Breast epithelium (tissue), 4 donors: ENCODE measurements at regions not wholly inside any gene's neighbourhood (a gene's known extent, or its start where the extent isn't known, plus 50 kb on each side); places are given as distances from the start of the nearest gene placed in this dataset.

Source experiments
- DNase-seq, 2 donors: peaks; one replicate each; pipeline ENCODE4 v3.0.0-alpha.2; 2019; ENCODE audit warnings: low spot score in 2 of 2
- H3K27ac ChIP-seq, 2 donors: fragments of 200-600 bp; sonication (generic) in 1 of 2; one replicate each; pipeline ENCODE4 v1.5.1; 2016 to 2019; ENCODE audit warnings: mild to moderate bottlenecking in 1 of 2
- H3K27me3 ChIP-seq, 2 donors: fragments of 200-600 bp; sonication (generic) in 1 of 2; one replicate each; pipeline versions ENCODE4 v1.5.1 to v1.6.0; 2017 to 2019; ENCODE audit warnings: control low read depth in 1 of 2, mild to moderate bottlenecking in 1 of 2
- H3K36me3 ChIP-seq: fragments of 200-600 bp; one replicate; pipeline ENCODE4 v1.5.1; 2019
- H3K4me1 ChIP-seq, 2 donors: fragments of 200-600 bp; sonication (generic); one replicate each; pipeline ENCODE4 v1.5.1; 2016 to 2019; ENCODE audit warnings: control low read depth in 1 of 2
- H3K4me3 ChIP-seq, 3 donors: fragments of 200-600 bp; sonication (generic); 1 replicate in 2 of 3; 2 replicates in 1 of 3; pipeline ENCODE4 v1.5.1; 2016 to 2019; ENCODE audit warnings: mild to moderate bottlenecking in 3 of 3, moderate library complexity in 2 of 3
- H3K9me3 ChIP-seq, 2 donors: fragments of 200-600 bp; sonication (generic) in 1 of 2; one replicate each; pipeline ENCODE4 v1.5.1; 2016 to 2019; ENCODE audit warnings: control low read depth in 1 of 2
- CTCF ChIP-seq, 3 donors: fragments of 450-650 bp; IDR thresholded peaks; one replicate each; pipeline ENCODE4 v1.5.1; 2016 to 2017; ENCODE audit warnings: antibody characterized with exemption in 3 of 3, mild to moderate bottlenecking in 3 of 3, moderate library complexity in 3 of 3
- POLR2A ChIP-seq: fragments of 450-650 bp; IDR thresholded peaks from one replicate; pipeline ENCODE4 v1.6.1; 2016; ENCODE audit warnings: antibody characterized with exemption, mild to moderate bottlenecking, moderate library complexity
- POLR2AphosphoS5 ChIP-seq, 3 donors: sonication (generic); formaldehyde crosslinking; IDR thresholded peaks; one replicate each; pipeline ENCODE4 v1.6.1; 2017; ENCODE audit warnings: antibody characterized with exemption in 3 of 3
- intact Hi-C: fragments of 100-400 bp; cut with DNase I; formaldehyde crosslinking; loops from one replicate; pipeline ENCODE4 v1.15.1; 2023; ENCODE audit warnings: low total_unique reads

DNA sequence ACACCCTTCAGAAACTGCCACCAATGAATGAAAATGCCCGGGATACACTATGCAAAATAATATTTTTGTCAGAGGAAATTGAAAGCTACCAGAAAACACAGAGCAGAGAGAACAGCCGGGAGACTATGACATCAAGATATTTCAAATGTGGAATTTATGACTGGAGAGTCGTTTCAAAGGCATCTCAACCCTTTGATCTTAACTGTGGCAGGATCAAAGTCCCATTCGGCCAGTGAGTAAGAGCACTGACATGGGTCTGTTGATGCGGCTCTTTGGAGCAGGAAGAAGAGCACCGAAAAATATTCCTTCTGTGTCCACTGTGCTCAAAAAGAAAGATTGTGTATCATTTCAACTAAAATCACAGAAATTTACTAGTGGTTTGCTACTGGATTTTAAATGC lies 201.9 kb downstream of the RFC3 start:
- Histone ChIP-seq H3K27me3 (no peaks in the 10 kb centered on the region), H3K36me3 (no peaks in the 10 kb centered on the region)
- intact Hi-C loops = no loop called here

DNA sequence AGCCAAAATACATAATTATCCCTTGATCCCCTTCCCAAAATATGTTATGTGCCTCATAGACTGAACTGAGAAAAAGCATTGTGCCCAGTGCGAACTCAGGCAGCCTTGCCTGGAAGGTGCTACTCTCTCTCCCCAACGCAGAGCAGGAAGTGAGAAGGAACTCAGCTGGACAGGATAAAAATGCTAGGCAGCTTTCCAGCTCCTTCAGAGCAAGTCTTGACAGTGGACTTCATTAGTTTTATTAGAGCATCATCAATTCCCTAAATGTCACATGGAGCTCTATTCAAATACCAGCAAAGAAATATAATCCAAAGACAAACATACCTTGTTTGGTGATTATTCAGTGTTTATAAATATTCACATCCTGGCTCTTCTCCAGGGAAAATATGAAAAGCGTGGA lies 202.4 kb downstream of the RFC3 start:
- peak in 1 of 2 donors; percentile 19 for DNase-seq
- H3K36me3 ChIP-seq = no peaks in the 10 kb centered on the region
- peaks cover 0 to 11% of the 10 kb centered on the region in 2 donors for H3K9me3 ChIP-seq
- H3K4me1 ChIP-seq = no peaks in the 10 kb centered on the region
- H3K27ac ChIP-seq = no peak overlapping the region
- intact Hi-C loops = no loop called here
- H3K4me3 ChIP-seq = no peak overlapping the region
- TF ChIP-seq POLR2AphosphoS5 (IDR thresholded peaks at IDR 0.05) (no peak), POLR2A (no peak), CTCF (IDR thresholded peaks at IDR 0.05) (no peak)
- H3K27me3 ChIP-seq = no peaks in the 10 kb centered on the region

More for the DNA sequence above, 201.9 kb downstream of the RFC3 start:
- no peak for DNase-seq
- Histone ChIP-seq H3K4me1 (no peaks in the 10 kb centered on the region), H3K4me3 (no peak overlapping the region), H3K9me3 (peaks cover 0 to 11% of the 10 kb centered on the region in 2 donors), H3K27ac (no peak overlapping the region)
- TF ChIP-seq POLR2AphosphoS5 (IDR thresholded peaks at IDR 0.05) (no peak), CTCF (IDR thresholded peaks at IDR 0.05) (no peak), POLR2A (no peak)

DNA sequence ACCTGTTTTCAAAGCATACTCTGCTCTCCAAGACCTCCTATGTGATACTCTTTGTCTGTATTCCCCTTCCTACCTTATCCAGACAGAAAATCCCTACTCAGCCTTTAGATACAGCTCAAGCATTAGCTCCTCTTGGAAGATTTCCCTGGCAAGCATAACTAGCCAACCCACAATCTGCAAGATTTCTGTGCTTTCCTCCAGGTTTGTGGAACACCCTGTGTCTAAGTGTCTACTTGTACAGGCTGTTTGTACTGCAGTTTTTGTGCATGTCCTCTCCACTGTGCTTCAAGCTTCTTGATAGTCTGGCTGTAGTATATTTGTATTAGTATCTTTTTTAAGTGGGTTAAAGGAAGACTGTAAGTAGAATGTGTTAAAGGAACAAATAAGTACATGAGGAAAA lies 203.7 kb downstream of the RFC3 start:
- DNase-seq = no peak
- Histone ChIP-seq H3K27ac (no peak overlapping the region), H3K4me3 (no peak overlapping the region), H3K9me3 (peaks cover 0 to 11% of the 10 kb centered on the region in 2 donors), H3K36me3 (no peaks in the 10 kb centered on the region), H3K4me1 (no peaks in the 10 kb centered on the region), H3K27me3 (no peaks in the 10 kb centered on the region)
- intact Hi-C loops = no loop called here
- TF ChIP-seq POLR2AphosphoS5 (IDR thresholded peaks at IDR 0.05) (no peak), POLR2A (no peak), CTCF (IDR thresholded peaks at IDR 0.05) (no peak)

DNA sequence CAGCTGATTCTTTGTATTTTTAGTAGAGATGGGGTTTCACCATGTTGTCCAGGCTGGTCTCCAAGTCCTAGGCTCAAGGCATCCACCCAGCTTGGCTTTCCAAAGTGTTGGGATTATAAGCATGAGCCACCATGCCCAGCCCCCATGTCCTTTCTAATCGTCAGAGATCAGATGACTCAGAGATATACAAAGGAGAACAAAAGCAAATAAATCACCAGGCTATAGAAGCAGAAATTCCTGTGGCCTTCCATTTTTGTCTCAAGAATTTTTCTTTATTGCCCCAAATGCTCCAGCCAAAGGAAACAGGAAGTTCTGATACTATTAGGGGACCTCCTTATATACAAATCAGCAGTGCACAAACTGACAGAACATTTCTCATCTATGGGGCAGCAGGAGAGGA lies 207.8 kb downstream of the RFC3 start:
- Histone ChIP-seq H3K4me3 (no peak overlapping the region), H3K27ac (no peak overlapping the region), H3K36me3 (no peaks in the 10 kb centered on the region), H3K27me3 (no peaks in the 10 kb centered on the region), H3K9me3 (peaks cover 0 to 11% of the 10 kb centered on the region in 2 donors), H3K4me1 (no peaks in the 10 kb centered on the region)
- no peak for DNase-seq
- no peak for TF ChIP-seq CTCF (IDR thresholded peaks at IDR 0.05)
- no peak for TF ChIP-seq POLR2A
- TF ChIP-seq POLR2AphosphoS5 (IDR thresholded peaks at IDR 0.05) = no peak
- intact Hi-C loops = loop anchor here (5.0 kb wide), 1 partner anchor 1683 kb away; no protein-coding TSS in a partner anchor

DNA sequence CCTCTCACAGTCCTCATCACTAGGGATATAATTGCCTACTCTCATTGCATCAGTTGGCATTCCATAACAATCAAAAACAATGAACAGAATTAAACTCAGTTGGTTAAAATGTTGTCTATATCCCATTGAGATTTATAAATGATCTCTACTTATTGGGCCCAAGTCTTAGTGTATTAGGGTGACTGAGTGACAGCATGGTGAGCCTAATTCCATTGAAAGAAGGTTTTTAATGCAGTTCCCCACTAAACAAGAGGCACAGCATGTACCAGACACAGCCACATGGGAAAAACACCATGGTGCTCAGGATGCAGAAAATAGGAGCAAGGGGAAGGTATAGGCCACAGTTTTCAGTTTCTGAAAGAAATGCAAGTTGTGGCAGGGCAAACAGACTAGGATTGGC lies 208.4 kb downstream of the RFC3 start:
- peaks cover 0 to 11% of the 10 kb centered on the region in 2 donors for H3K9me3 ChIP-seq
- H3K27ac ChIP-seq = no peak overlapping the region
- no peak for DNase-seq
- intact Hi-C loops = loop anchor here (5.0 kb wide), 1 partner anchor 1684 kb away; no protein-coding TSS in a partner anchor
- no peaks in the 10 kb centered on the region for H3K4me1 ChIP-seq
- H3K36me3 ChIP-seq = no peaks in the 10 kb centered on the region
- H3K4me3 ChIP-seq = no peak overlapping the region
- no peaks in the 10 kb centered on the region for H3K27me3 ChIP-seq
- TF ChIP-seq POLR2AphosphoS5 (IDR thresholded peaks at IDR 0.05) (no peak), CTCF (IDR thresholded peaks at IDR 0.05) (no peak), POLR2A (no peak)
